NCI-H748 treated with DMSO at 0.1 percent for 48 hours (cell line): ENCODE measurements at regions not wholly inside any gene's neighbourhood (a gene's known extent, or its start where the extent isn't known, plus 50 kb on each side); places are given as distances from the start of the nearest gene placed in this dataset.
"Not testable (repeated sequence)": the region's sequence is repeated elsewhere in the genome, so short reads cannot be mapped to it uniquely, and the experiment has no call there.

Source experiments
- DNase-seq: peaks from one replicate; lab custom pipeline; 2025; lab: John Stamatoyannopoulos, UW

- no peak for DNase-seq
Observed at GRCh38 chrX:3184176-3184930, 143.1 kb downstream of the ARSF start.

- no peak for DNase-seq
Observed at GRCh38 chrX:3181846-3182245, 140.6 kb downstream of the ARSF start.

- no peak for DNase-seq
Observed at GRCh38 chrX:3178329-3178728, 137.1 kb downstream of the ARSF start.

GRCh38 chrX:3177851-3178250 lies 136.6 kb downstream of the ARSF start:
- DNase-seq, result peak; percentile 48

- DNase-seq, result no peak
Observed at GRCh38 chrX:3176439-3176820, 135.2 kb downstream of the ARSF start.

- no peak for DNase-seq
Observed at GRCh38 chrX:3175659-3176438, 134.6 kb downstream of the ARSF start.

GRCh38 chrX:3172156-3172555 lies 130.9 kb downstream of the ARSF start:
- DNase-seq, result not testable (repeated sequence)

- no peak for DNase-seq
Observed at GRCh38 chrX:3169421-3169820, 128.2 kb downstream of the ARSF start.

GRCh38 chrX:3167771-3168170 lies 126.5 kb downstream of the ARSF start:
- no peak for DNase-seq

GRCh38 chrX:3166670-3167455 lies 125.6 kb downstream of the ARSF start:
- DNase-seq, result no peak

- no peak for DNase-seq
Observed at GRCh38 chrX:3165808-3166207, 124.5 kb downstream of the ARSF start.
